Adrenal gland (tissue), 9 donors: ENCODE measurements at regions not wholly inside any gene's neighbourhood (a gene's known extent, or its start where the extent isn't known, plus 50 kb on each side); places are given as distances from the start of the nearest gene placed in this dataset.

Source experiments
- DNase-seq, 7 donors: peaks; one replicate each; pipeline ENCODE4 v3.0.0-alpha.2; 2019 to 2020
- H3K27ac ChIP-seq, 5 donors: fragments of 200-600 bp; sonication (generic) in 4 of 5; 1 replicate in 3 of 5; 2 replicates in 2 of 5; pipeline versions ENCODE4 v1.5.1 to v1.8.0; 2016 to 2020; ENCODE audit warnings: mild to moderate bottlenecking in 1 of 5
- H3K27me3 ChIP-seq: fragments of 200-600 bp; 2 replicates; pipeline ENCODE4 v1.8.0; 2021
- H3K36me3 ChIP-seq, 2 donors: fragments of 200-600 bp; replicated peaks in 1 of 2; 1 replicate in 1 of 2; 2 replicates in 1 of 2; pipeline versions ENCODE4 v1.5.1 to v1.8.0; 2018 to 2022
- H3K4me1 ChIP-seq, 2 donors: fragments of 200-600 bp; replicated peaks in 1 of 2; 1 replicate in 1 of 2; 2 replicates in 1 of 2; pipeline versions ENCODE4 v1.5.1 to v1.8.0; 2018 to 2021
- H3K4me3 ChIP-seq, 4 donors: fragments of 200-600 bp; sonication (generic) in 3 of 4; one replicate each; pipeline ENCODE4 v1.5.1; 2016 to 2018
- H3K9me3 ChIP-seq, 3 donors: fragments of 200-600 bp; sonication (generic) in 1 of 3; replicated peaks in 1 of 3; 1 replicate in 2 of 3; 2 replicates in 1 of 3; pipeline versions ENCODE4 v1.5.1 to v1.8.0; 2016 to 2021
- CTCF ChIP-seq, 6 experiments: fragments of 450-650 bp in 4 of 6; fragments of 200-600 bp in 2 of 6; sonication (generic) in 1 of 6; IDR thresholded peaks; 1 replicate in 5 of 6; 2 replicates in 1 of 6; pipeline versions ENCODE4 v1.5.1 to v1.8.0; 2016 to 2021; ENCODE audit warnings: antibody characterized with exemption in 6 of 6, mild to moderate bottlenecking in 2 of 6, moderate library complexity in 1 of 6
- POLR2A ChIP-seq, 2 donors: fragments of 450-650 bp; IDR thresholded peaks; one replicate each; pipeline ENCODE4 v1.6.1; 2017; ENCODE audit warnings: antibody characterized with exemption in 2 of 2, mild to moderate bottlenecking in 2 of 2, moderate library complexity in 1 of 2
- WGBS, 4 donors: extraction: QIAGEN DNeasy Blood & Tissue Kit in 2 of 4; methylation state at CpG; one replicate each; pipeline versions ENCODE4 v1.1.5 to v1.1.7; 2013 to 2017; 5-methylcytosine and 5-hydroxymethylcytosine counted together
- intact Hi-C, 2 donors: fragments of 100-400 bp; cut with DNase I; formaldehyde crosslinking; loops; one replicate each; pipeline versions ENCODE4 v1.14.1 to v1.15.0; 2022 to 2023
- donor health status: healthy with polysubstance abuse.
- donor health status: Bipolar disorder and iron deficiency.
- donor health status: DM: yes; HTN: yes; CAD: no.
- donor health status: DM: no; HTN: no; CAD: no.
- donor health status: DM: no; HTN: no; CAD: no.

- Histone ChIP-seq H3K9me3 (no peaks in the 10 kb centered on the region), H3K27me3 (no peaks in the 10 kb centered on the region), H3K27ac (no peak overlapping the region), H3K36me3 (no peaks in the 10 kb centered on the region), H3K4me3 (no peak overlapping the region), H3K4me1 (no peaks in the 10 kb centered on the region)
- TF ChIP-seq CTCF (IDR thresholded peaks at IDR 0.05) = no peak
- TF ChIP-seq POLR2A (IDR thresholded peaks at IDR 0.05) = no peak
- intact Hi-C loops = no loop called here
- no peak for DNase-seq
- 86 to 93% (median 91%) methylated on average over 6 of the region's 6 CpGs for WGBS, 4 donors
Measured at GRCh38 chr2:15705310-15705709, 113.6 kb downstream of the DDX1 start.

- Histone ChIP-seq H3K36me3 (no peaks in the 10 kb centered on the region), H3K27me3 (no peaks in the 10 kb centered on the region), H3K4me3 (no peak overlapping the region), H3K4me1 (no peaks in the 10 kb centered on the region), H3K9me3 (no peaks in the 10 kb centered on the region), H3K27ac (no peak overlapping the region)
- intact Hi-C loops = no loop called here
- TF ChIP-seq POLR2A (IDR thresholded peaks at IDR 0.05) (no peak), CTCF (IDR thresholded peaks at IDR 0.05) (no peak)
- no peak for DNase-seq
- 90 to 99% (median 96%) methylated on average over 3 of the region's 3 CpGs for WGBS, 4 donors
Measured at GRCh38 chr2:15705839-15706386, 114.2 kb downstream of the DDX1 start.

- H3K36me3 ChIP-seq = no peaks in the 10 kb centered on the region
- no peaks in the 10 kb centered on the region for H3K9me3 ChIP-seq
- H3K27ac ChIP-seq = no peak overlapping the region
- no peak overlapping the region for H3K4me3 ChIP-seq
- DNase-seq = no peak
- no peaks in the 10 kb centered on the region for H3K4me1 ChIP-seq
- intact Hi-C loops = no loop called here
- no peak for TF ChIP-seq CTCF (IDR thresholded peaks at IDR 0.05)
- TF ChIP-seq POLR2A (IDR thresholded peaks at IDR 0.05) = no peak
- no peaks in the 10 kb centered on the region for H3K27me3 ChIP-seq
Measured at GRCh38 chr2:15706424-15706823, 114.8 kb downstream of the DDX1 start.

GRCh38 chr2:15706986-15707632 is 115.4 kb downstream of the DDX1 start:
- Histone ChIP-seq H3K9me3 (no peaks in the 10 kb centered on the region), H3K27ac (no peak overlapping the region), H3K4me3 (no peak overlapping the region), H3K27me3 (no peaks in the 10 kb centered on the region), H3K4me1 (no peaks in the 10 kb centered on the region), H3K36me3 (no peaks in the 10 kb centered on the region)
- DNase-seq = no peak
- TF ChIP-seq CTCF (IDR thresholded peaks at IDR 0.05) (no peak), POLR2A (IDR thresholded peaks at IDR 0.05) (no peak)
- intact Hi-C loops = no loop called here
- WGBS, 4 donors = 94 to 98% (median 96%) methylated on average over 7 of the region's 7 CpGs
